ENCODE measurements at regions not wholly inside any gene's neighbourhood (a gene's known extent, or its start where the extent isn't known, plus 50 kb on each side); places are given as distances from the start of the nearest gene placed in this dataset.

GRCh38 chr10:88194041-88194887, 330.8 kb downstream of the PTEN start:
- TF ChIP-seq, protein P1, sequence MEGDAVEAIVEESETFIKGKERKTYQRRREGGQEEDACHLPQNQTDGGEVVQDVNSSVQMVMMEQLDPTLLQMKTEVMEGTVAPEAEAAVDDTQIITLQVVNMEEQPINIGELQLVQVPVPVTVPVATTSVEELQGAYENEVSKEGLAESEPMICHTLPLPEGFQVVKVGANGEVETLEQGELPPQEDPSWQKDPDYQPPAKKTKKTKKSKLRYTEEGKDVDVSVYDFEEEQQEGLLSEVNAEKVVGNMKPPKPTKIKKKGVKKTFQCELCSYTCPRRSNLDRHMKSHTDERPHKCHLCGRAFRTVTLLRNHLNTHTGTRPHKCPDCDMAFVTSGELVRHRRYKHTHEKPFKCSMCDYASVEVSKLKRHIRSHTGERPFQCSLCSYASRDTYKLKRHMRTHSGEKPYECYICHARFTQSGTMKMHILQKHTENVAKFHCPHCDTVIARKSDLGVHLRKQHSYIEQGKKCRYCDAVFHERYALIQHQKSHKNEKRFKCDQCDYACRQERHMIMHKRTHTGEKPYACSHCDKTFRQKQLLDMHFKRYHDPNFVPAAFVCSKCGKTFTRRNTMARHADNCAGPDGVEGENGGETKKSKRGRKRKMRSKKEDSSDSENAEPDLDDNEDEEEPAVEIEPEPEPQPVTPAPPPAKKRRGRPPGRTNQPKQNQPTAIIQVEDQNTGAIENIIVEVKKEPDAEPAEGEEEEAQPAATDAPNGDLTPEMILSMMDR (IDR thresholded peaks at IDR 0.05; ENCODE audit: poor library complexity, severe bottlenecking): no peak
- DNase-seq (ENCODE audit: low spot score): no peak
- H3K4me3 ChIP-seq (ENCODE audit: severe bottlenecking): no peak overlapping the region

DNA sequence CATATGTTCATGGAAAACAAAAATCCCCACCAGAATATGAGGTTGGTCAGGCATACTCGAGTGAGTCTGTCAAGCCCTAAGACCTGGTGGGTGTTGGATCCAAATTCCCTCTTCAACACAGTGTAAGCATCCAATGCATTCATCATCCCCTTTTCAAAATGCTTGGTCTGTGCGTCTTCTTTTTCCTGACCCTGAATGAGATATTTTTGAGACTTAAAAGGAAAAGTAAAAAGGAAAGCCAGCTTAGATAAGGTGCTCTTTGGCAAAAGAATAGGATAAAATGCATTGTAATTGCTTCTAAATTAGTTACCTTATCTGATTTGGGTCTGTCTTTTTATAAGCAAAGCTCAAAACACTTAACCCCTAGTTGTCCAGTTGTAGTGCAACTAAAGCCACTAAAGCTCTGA, 331.5 kb downstream of the PTEN start:
- Histone ChIP-seq H3K9me3 (ENCODE audit: severe bottlenecking) (no peaks in the 10 kb centered on the region), H3K36me3 (ENCODE audit: low read depth) (no peaks in the 10 kb centered on the region), H3K27ac (ENCODE audit: poor library complexity, severe bottlenecking) (no peak overlapping the region), H3K4me1 (ENCODE audit: insufficient read depth, poor library complexity, severe bottlenecking) (no peaks in the 10 kb centered on the region), H3K27me3 (ENCODE audit: insufficient read depth, poor library complexity, severe bottlenecking) (no peaks in the 10 kb centered on the region), H3K4me3 (ENCODE audit: severe bottlenecking) (no peak overlapping the region)
- ATAC-seq (ENCODE audit: low read depth): no peak
- no peak for DNase-seq (ENCODE audit: low spot score)
- TF ChIP-seq, protein P1 (IDR thresholded peaks at IDR 0.05; ENCODE audit: poor library complexity, severe bottlenecking): no peak

More at GRCh38 chr10:88194041-88194887, 330.8 kb downstream of the PTEN start:
- Histone ChIP-seq H3K36me3 (ENCODE audit: low read depth) (no peaks in the 10 kb centered on the region), H3K27ac (ENCODE audit: poor library complexity, severe bottlenecking) (no peak overlapping the region), H3K9me3 (ENCODE audit: severe bottlenecking) (no peaks in the 10 kb centered on the region), H3K4me1 (ENCODE audit: insufficient read depth, poor library complexity, severe bottlenecking) (no peaks in the 10 kb centered on the region), H3K27me3 (ENCODE audit: insufficient read depth, poor library complexity, severe bottlenecking) (no peaks in the 10 kb centered on the region)
- peak; percentile 46; the same call in 1 of the 3 replicates for ATAC-seq (ENCODE audit: low read depth)

- Histone ChIP-seq H3K27me3 (ENCODE audit: insufficient read depth, poor library complexity, severe bottlenecking) (no peaks in the 10 kb centered on the region), H3K4me1 (ENCODE audit: insufficient read depth, poor library complexity, severe bottlenecking) (no peaks in the 10 kb centered on the region), H3K9me3 (ENCODE audit: severe bottlenecking) (no peaks in the 10 kb centered on the region), H3K4me3 (ENCODE audit: severe bottlenecking) (no peak overlapping the region), H3K27ac (ENCODE audit: poor library complexity, severe bottlenecking) (no peak overlapping the region), H3K36me3 (ENCODE audit: low read depth) (no peaks in the 10 kb centered on the region)
- ATAC-seq (ENCODE audit: low read depth) (no peak), DNase-seq (ENCODE audit: low spot score) (no peak)
- TF ChIP-seq, protein P1 (IDR thresholded peaks at IDR 0.05; ENCODE audit: poor library complexity, severe bottlenecking): no peak
Measured at GRCh38 chr10:88195841-88196240, 332.4 kb downstream of the PTEN start.

GRCh38 chr10:88196291-88196690, 332.9 kb downstream of the PTEN start:
- no peak overlapping the region for H3K4me3 ChIP-seq (ENCODE audit: severe bottlenecking)
- H3K4me1 ChIP-seq (ENCODE audit: insufficient read depth, poor library complexity, severe bottlenecking): no peaks in the 10 kb centered on the region
- TF ChIP-seq, protein P1 (IDR thresholded peaks at IDR 0.05; ENCODE audit: poor library complexity, severe bottlenecking): no peak
- no peak overlapping the region for H3K27ac ChIP-seq (ENCODE audit: poor library complexity, severe bottlenecking)
- ATAC-seq (ENCODE audit: low read depth) (no peak), DNase-seq (ENCODE audit: low spot score) (no peak)
- no peaks in the 10 kb centered on the region for H3K9me3 ChIP-seq (ENCODE audit: severe bottlenecking)
- no peaks in the 10 kb centered on the region for H3K36me3 ChIP-seq (ENCODE audit: low read depth)
- H3K27me3 ChIP-seq (ENCODE audit: insufficient read depth, poor library complexity, severe bottlenecking): no peaks in the 10 kb centered on the region

GRCh38 chr10:88198023-88198422, 334.6 kb downstream of the PTEN start:
- Histone ChIP-seq H3K36me3 (ENCODE audit: low read depth) (no peaks in the 10 kb centered on the region), H3K4me3 (ENCODE audit: severe bottlenecking) (no peak overlapping the region), H3K27me3 (ENCODE audit: insufficient read depth, poor library complexity, severe bottlenecking) (no peaks in the 10 kb centered on the region), H3K4me1 (ENCODE audit: insufficient read depth, poor library complexity, severe bottlenecking) (no peaks in the 10 kb centered on the region), H3K27ac (ENCODE audit: poor library complexity, severe bottlenecking) (no peak overlapping the region), H3K9me3 (ENCODE audit: severe bottlenecking) (no peaks in the 10 kb centered on the region)
- TF ChIP-seq, protein P1 (IDR thresholded peaks at IDR 0.05; ENCODE audit: poor library complexity, severe bottlenecking): no peak
- no peak for ATAC-seq (ENCODE audit: low read depth)
- no peak for DNase-seq (ENCODE audit: low spot score)

Data from RWPE2 (cell line).